ENCODE measurements at regions not wholly inside any gene's neighbourhood (a gene's known extent, or its start where the extent isn't known, plus 50 kb on each side); places are given as distances from the start of the nearest gene placed in this dataset.

- Mint-ChIP-seq H3K27me3 (ENCODE audit: low read depth in 3 of 3) (no peaks in the 10 kb centered on the region), H3K4me1 (peaks cover 13% of the 10 kb centered on the region), H3K9me3 (peaks cover 0 to 6% (median 5%) of the 10 kb centered on the region in 7 donors), H3K4me3 (no peak overlapping the region), H3K36me3 (no peaks in the 10 kb centered on the region), H3K27ac (peak overlapping the region in 1 of 7 donors; percentile 35)
- Histone ChIP-seq H3K9me3 (replicated peaks in 1 of 2; ENCODE audit: control insufficient read depth in 1 of 2, insufficient read depth in 1 of 2, low read length in 2 of 2) (peaks cover 4 to 5% of the 10 kb centered on the region in 2 donors), H2AFZ (ENCODE audit: insufficient read depth, low read depth, low read length, poor library complexity, severe bottlenecking) (peak overlapping the region; percentile 40), H3K4me1 (ENCODE audit: control insufficient read depth in 1 of 2, insufficient read depth in 2 of 2, low read length in 2 of 2) (peaks cover 9 to 14% of the 10 kb centered on the region in 2 donors), H4K20me1 (ENCODE audit: insufficient read depth, low read length) (no peaks in the 10 kb centered on the region), H3K27me3 (ENCODE audit: control insufficient read depth in 2 of 2, insufficient read depth in 2 of 2, low read length in 2 of 2) (no peaks in the 10 kb centered on the region), H3K79me2 (ENCODE audit: insufficient read depth, low read length) (no peaks in the 10 kb centered on the region), H3K36me3 (replicated peaks in 1 of 2; ENCODE audit: control insufficient read depth in 1 of 2, insufficient read depth in 2 of 2, low read length in 2 of 2) (no peaks in the 10 kb centered on the region), H3K27ac (ENCODE audit: low read depth in 1 of 2, low read length in 2 of 2) (peak overlapping the region in 1 of 2 donors; percentile 65), H3K4me3 (replicated peaks in 1 of 3; ENCODE audit: low read depth in 2 of 3, low read length in 3 of 3) (peak overlapping the region in 1 of 3 experiments; percentile 4), H3K4me2 (replicated peaks; ENCODE audit: extremely low read depth, low read length, poor library complexity, severe bottlenecking) (peak overlapping the region; percentile 28), H3K9ac (ENCODE audit: insufficient read depth, low read length, poor library complexity, severe bottlenecking) (no peak overlapping the region)
- WGBS (ENCODE audit: insufficient coverage): no CpG with 5 or more reads among the region's 3 CpGs
- TF ChIP-seq CTCF (IDR thresholded peaks at IDR 0.05): no peak
- intact Hi-C loops (cut with micrococcal nuclease): loop anchor here (10.0 kb wide), 1 partner anchor 202 kb away; no protein-coding TSS in a partner anchor
- DNase-seq: peak in 1 of 3 donors; percentile 3
These were observed 89.1 kb downstream of the ACTL7B start for GRCh38 chr9:108766626-108767161.

GRCh38 chr9:108765265-108765664, 90.5 kb downstream of the ACTL7B start:
- H3K27me3 ChIP-seq (ENCODE audit: control insufficient read depth in 2 of 2, insufficient read depth in 2 of 2, low read length in 2 of 2): no peaks in the 10 kb centered on the region
- intact Hi-C loops (cut with micrococcal nuclease): loop anchor here (10.0 kb wide), 1 partner anchor 200 kb away; no protein-coding TSS in a partner anchor
- TF ChIP-seq CTCF (IDR thresholded peaks at IDR 0.05): no peak
- peaks cover 18% of the 10 kb centered on the region for H3K4me1 Mint-ChIP-seq
- DNase-seq: no peak
- H3K4me1 ChIP-seq (ENCODE audit: control insufficient read depth in 1 of 2, insufficient read depth in 2 of 2, low read length in 2 of 2): peaks cover 9 to 14% of the 10 kb centered on the region in 2 donors
- H2AFZ ChIP-seq (ENCODE audit: insufficient read depth, low read depth, low read length, poor library complexity, severe bottlenecking): no peak overlapping the region
- no peaks in the 10 kb centered on the region for H3K36me3 Mint-ChIP-seq
- H4K20me1 ChIP-seq (ENCODE audit: insufficient read depth, low read length): no peaks in the 10 kb centered on the region
- H3K4me3 ChIP-seq (replicated peaks in 1 of 3; ENCODE audit: low read depth in 2 of 3, low read length in 3 of 3): no peak overlapping the region
- WGBS (ENCODE audit: insufficient coverage): 100% methylated on average over 1 of the region's 5 CpGs
- H3K27ac ChIP-seq (ENCODE audit: low read depth in 1 of 2, low read length in 2 of 2): no peak overlapping the region
- no peak overlapping the region for H3K4me3 Mint-ChIP-seq
- H3K4me2 ChIP-seq (replicated peaks; ENCODE audit: extremely low read depth, low read length, poor library complexity, severe bottlenecking): no peak overlapping the region
- no peak overlapping the region for H3K9ac ChIP-seq (ENCODE audit: insufficient read depth, low read length, poor library complexity, severe bottlenecking)
- H3K27ac Mint-ChIP-seq: no peak overlapping the region
- no peaks in the 10 kb centered on the region for H3K36me3 ChIP-seq (replicated peaks in 1 of 2; ENCODE audit: control insufficient read depth in 1 of 2, insufficient read depth in 2 of 2, low read length in 2 of 2)
- H3K9me3 Mint-ChIP-seq: peaks cover 0 to 5% (median 5%) of the 10 kb centered on the region in 7 donors
- no peaks in the 10 kb centered on the region for H3K27me3 Mint-ChIP-seq (ENCODE audit: low read depth in 3 of 3)
- H3K9me3 ChIP-seq (replicated peaks in 1 of 2; ENCODE audit: control insufficient read depth in 1 of 2, insufficient read depth in 1 of 2, low read length in 2 of 2): peaks cover 4 to 5% of the 10 kb centered on the region in 2 donors
- H3K79me2 ChIP-seq (ENCODE audit: insufficient read depth, low read length): no peaks in the 10 kb centered on the region

All from CD14-positive monocyte (primary cell).